PFSK-1 (cell line): ENCODE measurements at regions not wholly inside any gene's neighbourhood (a gene's known extent, or its start where the extent isn't known, plus 50 kb on each side); places are given as distances from the start of the nearest gene placed in this dataset.

Experiments used
- FOXP2 ChIP-seq: optimal IDR thresholded peaks from 2 replicates; pipeline ENCODE3; 2011; ENCODE audit warnings: borderline replicate concordance, control low read depth, inconsistent platforms; ENCODE audit not compliant: insufficient read depth; ENCODE audit errors: extremely low read length, extremely low read depth
- POLR2AphosphoS5 ChIP-seq: IDR thresholded peaks from 2 replicates; pipeline ENCODE4 v1.6.1; 2012; ENCODE audit warnings: low read depth, mild to moderate bottlenecking, control low read depth, low read length, moderate library complexity
- SIN3A ChIP-seq: IDR thresholded peaks from 2 replicates; pipeline ENCODE4 v1.6.1; 2012; ENCODE audit warnings: mild to moderate bottlenecking, low read length, moderate library complexity, borderline replicate concordance; ENCODE audit not compliant: insufficient read depth
- TAF1 ChIP-seq: IDR thresholded peaks from 2 replicates; pipeline ENCODE4 v1.6.1; 2012; ENCODE audit warnings: low read length, control low read depth, borderline replicate concordance; ENCODE audit not compliant: insufficient read depth
- TF ChIP-seq, protein P1 (sequence below), 2 experiments: IDR thresholded peaks; 2 replicates each; pipeline versions ENCODE4 v1.6.1 to v1.8.0; 2011 to 2012; ENCODE audit warnings: low read depth in 2 of 2, low read length in 2 of 2, control low read depth in 1 of 2, inconsistent platforms in 1 of 2, mild to moderate bottlenecking in 1 of 2, moderate library complexity in 1 of 2; ENCODE audit not compliant: insufficient read depth in 1 of 2

DNA sequence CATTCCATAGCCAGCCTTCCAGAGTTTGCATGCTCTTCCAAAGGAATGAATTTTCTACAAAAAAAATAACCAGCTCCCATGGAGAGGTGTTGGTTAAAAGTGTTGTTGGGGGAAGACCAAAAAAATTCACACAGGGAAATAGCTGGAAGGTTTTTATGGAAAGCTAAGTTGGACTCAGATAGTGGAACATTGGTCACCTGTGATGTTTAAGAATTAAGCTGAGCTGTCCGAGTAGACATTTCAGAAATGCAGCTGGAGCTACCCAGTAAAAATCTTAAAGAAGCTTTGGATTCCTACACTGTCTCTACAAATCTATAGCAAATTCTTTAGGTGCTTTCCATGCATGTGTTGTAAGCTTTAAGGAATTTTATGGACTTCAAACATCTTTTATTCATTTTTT lies 155.5 kb downstream of the THBS2 start:
- no peak for TF ChIP-seq SIN3A
- no peak for TF ChIP-seq TAF1
- no peak for TF ChIP-seq FOXP2
- no peak for TF ChIP-seq POLR2AphosphoS5
- TF ChIP-seq, protein P1, sequence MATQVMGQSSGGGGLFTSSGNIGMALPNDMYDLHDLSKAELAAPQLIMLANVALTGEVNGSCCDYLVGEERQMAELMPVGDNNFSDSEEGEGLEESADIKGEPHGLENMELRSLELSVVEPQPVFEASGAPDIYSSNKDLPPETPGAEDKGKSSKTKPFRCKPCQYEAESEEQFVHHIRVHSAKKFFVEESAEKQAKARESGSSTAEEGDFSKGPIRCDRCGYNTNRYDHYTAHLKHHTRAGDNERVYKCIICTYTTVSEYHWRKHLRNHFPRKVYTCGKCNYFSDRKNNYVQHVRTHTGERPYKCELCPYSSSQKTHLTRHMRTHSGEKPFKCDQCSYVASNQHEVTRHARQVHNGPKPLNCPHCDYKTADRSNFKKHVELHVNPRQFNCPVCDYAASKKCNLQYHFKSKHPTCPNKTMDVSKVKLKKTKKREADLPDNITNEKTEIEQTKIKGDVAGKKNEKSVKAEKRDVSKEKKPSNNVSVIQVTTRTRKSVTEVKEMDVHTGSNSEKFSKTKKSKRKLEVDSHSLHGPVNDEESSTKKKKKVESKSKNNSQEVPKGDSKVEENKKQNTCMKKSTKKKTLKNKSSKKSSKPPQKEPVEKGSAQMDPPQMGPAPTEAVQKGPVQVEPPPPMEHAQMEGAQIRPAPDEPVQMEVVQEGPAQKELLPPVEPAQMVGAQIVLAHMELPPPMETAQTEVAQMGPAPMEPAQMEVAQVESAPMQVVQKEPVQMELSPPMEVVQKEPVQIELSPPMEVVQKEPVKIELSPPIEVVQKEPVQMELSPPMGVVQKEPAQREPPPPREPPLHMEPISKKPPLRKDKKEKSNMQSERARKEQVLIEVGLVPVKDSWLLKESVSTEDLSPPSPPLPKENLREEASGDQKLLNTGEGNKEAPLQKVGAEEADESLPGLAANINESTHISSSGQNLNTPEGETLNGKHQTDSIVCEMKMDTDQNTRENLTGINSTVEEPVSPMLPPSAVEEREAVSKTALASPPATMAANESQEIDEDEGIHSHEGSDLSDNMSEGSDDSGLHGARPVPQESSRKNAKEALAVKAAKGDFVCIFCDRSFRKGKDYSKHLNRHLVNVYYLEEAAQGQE (IDR thresholded peaks at IDR 0.05; ENCODE audit: insufficient read depth in 1 of 2, low read depth in 2 of 2, low read length in 2 of 2) = no peak

DNA sequence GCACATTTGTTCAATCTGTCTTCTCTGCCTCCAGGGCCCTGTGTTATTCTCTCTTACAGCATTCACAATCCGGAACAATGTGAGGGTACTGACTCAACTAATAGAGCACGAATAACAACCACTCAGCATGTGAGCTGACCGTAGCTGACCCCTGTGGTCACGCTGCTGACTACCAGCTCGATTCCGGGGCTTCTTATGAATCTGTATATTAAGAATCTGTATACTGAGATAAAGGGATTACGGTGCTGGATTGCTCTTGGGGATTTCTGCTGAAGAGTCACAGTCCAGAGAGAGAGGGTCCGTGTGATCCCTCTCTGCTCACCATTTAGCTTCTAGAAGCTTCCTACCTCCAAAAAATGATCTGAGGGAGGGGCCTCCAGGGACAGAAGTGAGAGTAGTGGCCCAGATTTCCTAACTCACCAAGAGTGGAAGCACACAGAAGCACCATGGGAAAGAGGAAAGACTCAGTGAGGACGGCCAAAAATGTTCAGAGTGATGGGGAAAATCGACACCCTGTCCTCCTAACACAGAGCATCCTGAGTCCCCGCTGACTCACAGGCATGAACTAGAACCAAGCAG lies 156.2 kb downstream of the THBS2 start:
- TF ChIP-seq, protein P1 (IDR thresholded peaks at IDR 0.05; ENCODE audit: insufficient read depth in 1 of 2, low read depth in 2 of 2, low read length in 2 of 2) = no peak
- TF ChIP-seq SIN3A (no peak), FOXP2 (no peak)

DNA sequence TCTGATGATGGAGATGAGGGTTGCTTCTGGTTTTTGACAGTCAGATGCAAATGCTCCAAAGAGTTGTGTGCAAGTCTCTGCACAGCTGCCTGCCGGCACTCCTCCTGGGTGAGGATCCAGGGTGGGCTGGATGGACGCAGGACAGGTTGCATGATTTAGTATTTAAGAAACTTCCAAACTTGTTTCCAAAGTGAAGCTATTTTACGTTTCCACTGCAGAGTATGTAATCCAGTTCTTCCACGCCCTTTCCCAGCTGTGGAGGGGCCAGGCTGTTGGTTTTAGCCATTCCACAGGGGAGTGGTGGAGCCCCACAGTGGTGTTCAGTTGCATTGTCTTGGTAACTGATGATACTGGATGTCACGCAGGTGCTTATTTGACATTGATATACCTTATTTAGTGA lies 157.3 kb downstream of the THBS2 start:
- TF ChIP-seq TAF1 = no peak
- TF ChIP-seq POLR2AphosphoS5 = no peak
- TF ChIP-seq, protein P1 (IDR thresholded peaks at IDR 0.05; ENCODE audit: insufficient read depth in 1 of 2, low read depth in 2 of 2, low read length in 2 of 2) = no peak
- TF ChIP-seq FOXP2 = no peak
- no peak for TF ChIP-seq SIN3A

DNA sequence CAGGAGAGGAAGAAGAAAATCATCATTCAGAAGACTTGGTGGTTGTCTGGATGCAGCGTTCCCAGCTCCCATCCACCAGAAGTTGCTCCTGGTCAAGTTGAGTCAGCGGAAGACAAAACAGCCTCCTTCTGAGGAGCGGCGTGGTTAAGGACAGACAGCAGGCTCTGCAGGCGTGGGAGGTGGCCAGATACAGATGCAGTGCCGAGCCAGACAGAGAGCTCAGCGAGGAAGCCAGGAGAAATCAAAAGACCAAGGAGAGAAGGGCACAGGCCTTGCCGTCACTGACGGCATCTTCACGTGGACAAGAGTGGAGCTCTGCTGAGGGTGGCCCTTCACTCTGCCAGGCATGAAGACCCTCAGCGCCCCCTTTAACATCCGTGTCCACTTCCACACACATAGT lies 158.5 kb downstream of the THBS2 start:
- no peak for TF ChIP-seq SIN3A

DNA sequence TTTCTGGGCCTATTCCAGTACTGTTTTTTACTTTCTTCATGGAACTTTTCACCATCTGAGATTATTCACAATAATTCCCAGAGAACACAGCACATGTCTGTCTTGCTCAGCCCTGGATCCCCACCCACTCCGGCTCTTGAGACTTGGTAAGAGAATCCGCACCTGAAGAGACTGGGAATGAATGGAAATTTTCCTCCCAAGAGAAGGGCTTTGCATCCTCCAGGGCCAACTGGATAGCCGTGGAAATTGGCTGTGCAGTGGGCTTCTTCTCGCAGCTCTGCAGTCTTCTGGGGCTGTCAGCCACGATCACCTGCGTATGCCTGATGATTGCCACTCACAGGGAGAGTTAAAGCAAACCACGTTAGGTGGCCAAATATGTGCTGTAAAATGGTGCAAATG lies 159.1 kb downstream of the THBS2 start:
- no peak for TF ChIP-seq POLR2AphosphoS5
- TF ChIP-seq, protein P1 (IDR thresholded peaks at IDR 0.05; ENCODE audit: insufficient read depth in 1 of 2, low read depth in 2 of 2, low read length in 2 of 2) = no peak
- no peak for TF ChIP-seq TAF1
- no peak for TF ChIP-seq FOXP2
- TF ChIP-seq SIN3A = no peak
